Small intestine (tissue), 7 donors: ENCODE measurements at regions not wholly inside any gene's neighbourhood (a gene's known extent, or its start where the extent isn't known, plus 50 kb on each side); places are given as distances from the start of the nearest gene placed in this dataset.
"Not testable (repeated sequence)": the region's sequence is repeated elsewhere in the genome, so short reads cannot be mapped to it uniquely, and the experiment has no call there.

Source experiments
- DNase-seq, 2 donors: peaks; one replicate each; pipeline versions ENCODE4 v3.0.0 to v3.0.0-alpha.2; 2013
- FAIRE-seq: peaks from 2 replicates; lab custom pipeline; 2012; peaks lifted over from hg19 to GRCh38; lab: Jason Lieb, UNC
- H3K27ac ChIP-seq, 3 donors: one replicate each; pipeline ENCODE4 v1.5.1; 2013; ENCODE audit warnings: low read length in 2 of 3, mild to moderate bottlenecking in 2 of 3, control low read depth in 1 of 3, inconsistent platforms in 1 of 3, low read depth in 1 of 3, moderate library complexity in 1 of 3
- H3K27me3 ChIP-seq, 3 donors: one replicate each; pipeline ENCODE4 v1.6.1; 2013; ENCODE audit warnings: low read length in 3 of 3, inconsistent platforms in 1 of 3; ENCODE audit not compliant: control insufficient read depth in 3 of 3, insufficient read depth in 3 of 3
- H3K36me3 ChIP-seq, 3 donors: one replicate each; pipeline ENCODE4 v1.6.1; 2013; ENCODE audit warnings: low read length in 3 of 3, inconsistent platforms in 1 of 3, low read depth in 1 of 3, mild to moderate bottlenecking in 1 of 3, moderate library complexity in 1 of 3; ENCODE audit not compliant: control insufficient read depth in 3 of 3, insufficient read depth in 2 of 3
- H3K4me1 ChIP-seq, 3 donors: one replicate each; pipeline ENCODE4 v1.6.1; 2013; ENCODE audit warnings: low read length in 2 of 3, inconsistent platforms in 1 of 3, low read depth in 1 of 3, mild to moderate bottlenecking in 1 of 3, moderate library complexity in 1 of 3; ENCODE audit not compliant: control insufficient read depth in 3 of 3, insufficient read depth in 2 of 3
- H3K4me3 ChIP-seq, 3 donors: one replicate each; pipeline ENCODE4 v1.5.1; 2013; ENCODE audit warnings: low read length in 3 of 3, control low read depth in 1 of 3, inconsistent platforms in 1 of 3, low read depth in 1 of 3, mild to moderate bottlenecking in 1 of 3, moderate library complexity in 1 of 3
- H3K9me3 ChIP-seq, 2 donors: one replicate each; pipeline ENCODE4 v1.6.1; 2013; ENCODE audit warnings: low read depth in 1 of 2, low read length in 1 of 2; ENCODE audit not compliant: control insufficient read depth in 2 of 2, insufficient read depth in 1 of 2
- WGBS, 3 donors: extraction: QIAGEN DNeasy Blood & Tissue Kit; methylation state at CpG; one replicate each; pipeline ENCODE4 v1.1.7; 2013; 5-methylcytosine and 5-hydroxymethylcytosine counted together
- donor health status: healthy with polysubstance abuse.
- donor health status: control.
- donor health status: control.
- donor health status: Bipolar disorder and iron deficiency.
- donor health status: healthy.

DNA sequence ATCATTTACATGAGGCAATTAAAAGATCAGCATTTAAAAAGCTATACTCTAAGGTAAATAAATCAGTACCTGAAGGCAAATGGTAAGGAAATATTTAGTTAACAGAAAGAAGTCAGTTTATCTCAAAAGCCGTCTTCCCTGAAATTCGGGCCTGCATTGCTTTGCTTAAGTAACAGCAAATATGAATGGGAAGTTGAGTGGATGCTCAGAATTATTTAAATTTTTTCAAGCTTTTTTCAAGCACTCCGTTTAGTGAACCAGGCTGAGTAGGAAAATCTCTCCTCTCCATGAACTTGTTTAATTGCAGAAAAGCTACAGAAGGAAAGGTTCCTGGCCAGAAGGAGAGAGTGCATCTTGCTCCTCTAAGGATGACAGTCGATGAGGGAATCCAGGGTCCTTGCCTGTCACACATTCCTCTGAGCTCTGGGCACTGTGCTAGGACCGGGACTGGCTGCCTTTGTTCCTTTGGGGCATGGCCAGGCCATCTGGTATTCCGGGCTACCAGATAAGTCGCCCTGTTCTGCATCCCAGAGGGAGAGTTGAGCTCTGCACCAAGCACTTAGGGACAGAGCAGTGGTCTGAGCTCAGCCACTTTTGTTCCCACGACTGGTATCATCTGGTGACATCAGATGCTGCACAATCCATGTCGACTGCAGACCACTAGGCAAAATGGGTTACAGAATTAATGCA lies 77.6 kb downstream of the RIN2 start:
- WGBS, 3 donors = 70 to 82% (median 75%) methylated on average over 9 of the region's 9 CpGs
- H3K36me3 ChIP-seq = peaks cover 0 to 5% (median 0%) of the 10 kb centered on the region in 3 donors
- no peak for DNase-seq
- H3K4me1 ChIP-seq = peaks cover 0 to under 1% (median 0%) of the 10 kb centered on the region in 3 donors
- H3K4me3 ChIP-seq = no peak overlapping the region
- H3K9me3 ChIP-seq = no peaks in the 10 kb centered on the region
- H3K27ac ChIP-seq = no peak overlapping the region
- H3K27me3 ChIP-seq = no peaks in the 10 kb centered on the region
- FAIRE-seq = no peak

DNA sequence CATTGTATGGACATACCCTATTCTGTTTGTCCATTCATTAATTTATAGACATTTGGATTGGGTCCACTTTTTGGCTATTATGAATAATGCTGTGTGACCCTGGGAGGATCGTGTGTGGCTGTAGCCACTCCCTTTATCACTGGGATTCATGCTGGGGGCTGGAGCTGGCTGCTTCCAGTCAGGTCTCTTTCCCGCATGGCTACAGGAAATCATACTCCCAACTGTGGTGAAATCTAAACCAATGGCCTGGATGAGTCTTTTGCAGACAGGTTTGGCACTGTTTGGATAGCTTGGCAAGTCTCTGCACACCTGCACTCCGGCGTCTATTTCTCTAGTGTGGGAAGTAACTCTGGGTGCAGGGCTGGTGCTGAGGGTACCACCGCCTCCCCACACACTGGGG lies 80.4 kb downstream of the RIN2 start:
- Histone ChIP-seq H3K36me3 (peaks cover 0 to 2% (median 0%) of the 10 kb centered on the region in 3 donors), H3K4me3 (no peak overlapping the region), H3K27me3 (no peaks in the 10 kb centered on the region), H3K27ac (no peak overlapping the region), H3K9me3 (peaks cover 0 to 13% of the 10 kb centered on the region in 2 donors), H3K4me1 (no peaks in the 10 kb centered on the region)
- DNase-seq (no peak), FAIRE-seq (no peak)
- 87 to 92% (median 89%) methylated on average over 5 of the region's 5 CpGs for WGBS, 3 donors

DNA sequence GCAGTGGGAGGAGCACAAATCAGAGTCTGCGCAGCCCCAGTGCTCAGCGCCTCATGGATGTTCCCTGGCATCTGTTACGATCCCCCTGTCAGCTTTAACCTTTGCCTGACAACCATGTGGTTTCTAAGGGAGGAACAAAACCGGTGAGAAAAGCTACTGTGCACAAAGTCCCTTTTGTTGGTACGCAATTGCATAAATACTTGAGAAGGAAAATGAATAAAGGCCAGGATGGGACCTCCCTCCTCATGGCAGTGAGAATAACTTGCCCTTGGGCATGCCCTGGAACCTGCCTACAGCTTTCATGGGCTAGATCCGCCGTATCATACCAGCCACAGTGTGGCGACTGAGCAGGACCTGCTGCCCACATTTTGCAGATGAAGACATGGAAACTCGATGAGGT lies 81.0 kb downstream of the RIN2 start:
- DNase-seq (no peak), FAIRE-seq (no peak)
- Histone ChIP-seq H3K27ac (no peak overlapping the region), H3K36me3 (peaks cover 0 to 2% (median 0%) of the 10 kb centered on the region in 3 donors), H3K4me3 (no peak overlapping the region), H3K4me1 (no peaks in the 10 kb centered on the region), H3K27me3 (no peaks in the 10 kb centered on the region), H3K9me3 (peaks cover 0 to 13% of the 10 kb centered on the region in 2 donors)
- WGBS, 3 donors = 88 to 94% (median 93%) methylated on average over 9 of the region's 9 CpGs

DNA sequence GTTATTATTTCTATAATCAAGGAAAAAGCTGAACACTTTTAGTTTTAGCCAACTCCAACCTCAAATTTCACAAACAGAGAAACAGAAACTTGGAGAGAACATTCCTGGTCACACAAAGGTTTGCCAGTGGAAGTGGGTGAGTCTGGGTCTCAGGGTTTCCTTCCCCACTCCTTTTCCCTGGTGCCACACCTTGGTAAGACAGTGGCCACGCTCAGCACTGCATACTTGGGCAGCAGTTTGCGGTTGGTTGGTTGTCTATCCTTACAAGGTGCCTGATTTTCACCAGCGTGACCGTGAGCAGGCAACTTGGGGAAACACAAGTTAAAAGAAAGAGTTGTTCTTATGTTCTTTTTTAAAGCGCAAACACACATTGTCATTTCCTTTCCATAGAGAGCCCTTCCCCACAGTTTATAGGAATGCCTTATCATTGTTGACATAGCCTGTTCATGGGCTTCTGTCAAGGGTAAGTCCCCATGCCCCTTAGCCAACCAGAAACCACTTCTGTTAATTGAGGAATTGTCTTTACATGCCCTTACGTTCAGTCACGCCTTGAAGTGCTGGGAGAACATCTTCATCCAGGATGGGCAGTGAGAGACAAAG lies 82.2 kb downstream of the RIN2 start:
- 88 to 92% (median 90%) methylated on average over 7 of the region's 7 CpGs for WGBS, 3 donors
- Histone ChIP-seq H3K27me3 (no peaks in the 10 kb centered on the region), H3K4me1 (no peaks in the 10 kb centered on the region), H3K27ac (no peak overlapping the region), H3K4me3 (no peak overlapping the region), H3K36me3 (peaks cover 0 to 2% (median 0%) of the 10 kb centered on the region in 3 donors), H3K9me3 (peaks cover 0 to 13% of the 10 kb centered on the region in 2 donors)
- no peak for DNase-seq
- FAIRE-seq = no peak

DNA sequence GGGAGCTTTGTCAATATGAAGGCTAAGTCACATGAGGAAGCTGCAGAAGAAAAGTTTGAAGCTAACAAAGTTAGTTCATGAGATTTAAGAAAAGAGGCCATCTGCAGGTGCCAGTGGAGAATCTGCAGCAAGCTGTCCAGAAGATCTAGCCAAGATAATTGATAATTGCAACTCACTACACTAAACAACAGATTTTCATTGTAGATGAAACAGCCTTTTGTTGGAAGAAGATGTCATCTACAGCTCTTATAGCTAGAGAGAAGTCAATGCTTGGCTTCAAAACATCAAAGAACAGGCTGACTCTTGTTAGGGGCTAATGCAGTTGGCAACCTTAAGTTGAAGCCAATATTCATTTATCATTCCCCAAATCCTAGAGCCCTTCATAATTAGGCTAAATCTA lies 83.7 kb downstream of the RIN2 start:
- Histone ChIP-seq H3K4me3 (no peak overlapping the region), H3K4me1 (no peaks in the 10 kb centered on the region), H3K36me3 (no peaks in the 10 kb centered on the region), H3K27ac (no peak overlapping the region), H3K9me3 (peaks cover 0 to 13% of the 10 kb centered on the region in 2 donors), H3K27me3 (no peaks in the 10 kb centered on the region)
- DNase-seq = no peak
- FAIRE-seq = no peak

DNA sequence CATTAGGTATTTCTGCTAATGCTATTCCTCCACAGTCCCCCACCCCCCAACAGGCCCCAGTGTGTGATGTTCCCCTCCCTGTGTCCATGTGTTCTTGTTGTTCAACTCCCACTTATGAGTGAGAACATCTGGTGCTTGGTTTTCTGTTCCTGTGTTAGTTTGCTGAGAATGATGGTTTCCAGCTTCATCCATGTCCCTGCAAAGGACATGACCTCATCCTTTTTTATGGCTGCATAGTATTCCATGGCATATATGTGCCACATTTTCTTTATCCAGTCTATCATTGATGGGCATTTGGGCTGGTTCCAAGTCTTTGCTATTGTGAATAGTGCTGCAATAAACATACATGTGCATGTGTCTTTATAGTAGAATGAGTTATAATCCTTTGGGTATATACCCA lies 86.8 kb downstream of the RIN2 start:
- H3K4me3 ChIP-seq, DNase-seq, H3K27ac ChIP-seq, FAIRE-seq, H3K36me3 ChIP-seq, H3K27me3 ChIP-seq, H3K4me1 ChIP-seq: not testable (repeated sequence)
- peaks cover 0 to 13% of the 10 kb centered on the region in 2 donors for H3K9me3 ChIP-seq

DNA sequence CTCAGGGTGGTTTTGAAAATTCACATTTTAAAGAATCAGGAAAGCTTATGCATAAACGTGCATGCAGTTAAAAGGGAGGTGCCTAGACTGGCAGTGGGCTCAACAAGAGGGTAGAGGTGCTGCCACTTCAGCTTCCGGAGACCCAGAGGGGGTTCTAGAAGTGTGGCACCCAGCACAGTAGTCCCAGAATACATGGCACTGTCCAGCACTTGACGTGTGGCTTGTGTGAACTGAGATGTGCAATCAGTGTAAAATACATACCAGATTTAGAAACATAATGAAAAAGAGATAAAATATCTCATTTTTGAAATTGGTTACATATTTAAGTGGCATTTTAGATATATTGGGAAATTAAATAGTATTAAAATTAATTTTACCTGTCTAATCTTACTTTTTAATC lies 89.3 kb downstream of the RIN2 start:
- H3K27ac ChIP-seq = no peak overlapping the region
- no peaks in the 10 kb centered on the region for H3K36me3 ChIP-seq
- DNase-seq (no peak), FAIRE-seq (no peak)
- no peak overlapping the region for H3K4me3 ChIP-seq
- peaks cover 0 to 2% of the 10 kb centered on the region in 2 donors for H3K9me3 ChIP-seq
- WGBS, 3 donors = 79 to 86% (median 84%) methylated on average over 3 of the region's 3 CpGs
- H3K4me1 ChIP-seq = peaks cover 0 to 14% (median 3%) of the 10 kb centered on the region in 3 donors
- H3K27me3 ChIP-seq = no peaks in the 10 kb centered on the region

DNA sequence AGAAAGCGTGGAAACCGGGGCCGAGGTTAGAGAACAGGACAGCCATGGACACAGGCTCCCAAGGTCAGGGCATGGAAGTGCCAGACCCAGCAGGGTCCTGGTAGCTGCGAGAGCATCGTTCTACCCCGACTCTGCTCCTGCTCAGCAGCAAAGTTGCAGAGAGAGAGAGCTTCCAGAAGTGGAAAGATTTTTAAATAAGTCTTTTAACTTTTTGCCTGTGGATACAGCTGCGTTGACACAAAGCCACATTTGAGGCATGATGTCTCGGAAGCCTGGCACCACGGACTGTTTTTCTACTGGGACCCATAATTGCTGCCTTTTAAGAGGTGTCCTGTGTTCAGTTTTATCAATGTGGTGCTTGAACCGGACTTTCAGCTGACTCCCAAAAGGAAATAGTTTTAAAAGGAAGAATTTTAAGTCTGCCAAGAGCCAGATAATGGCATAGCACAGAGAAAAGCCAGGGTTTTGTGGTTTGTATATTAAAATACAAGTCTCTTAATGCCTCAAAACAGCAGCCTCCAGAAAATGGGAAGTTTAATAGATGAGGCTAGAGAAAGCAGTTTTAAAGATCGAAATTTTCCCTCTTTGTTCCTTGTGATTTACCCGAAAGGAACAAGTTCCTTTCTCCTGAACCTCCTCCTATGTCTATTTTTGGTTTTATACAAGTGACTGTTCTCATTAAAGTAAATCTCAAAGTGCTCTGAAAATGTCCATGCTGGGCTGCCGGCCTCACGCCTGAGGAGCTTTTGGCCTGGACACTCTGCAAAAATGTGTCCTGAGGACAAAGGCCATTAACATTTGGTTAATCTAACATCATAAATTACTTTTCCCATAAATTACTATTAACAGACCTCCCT lies 91.5 kb downstream of the RIN2 start:
- DNase-seq (no peak), FAIRE-seq (no peak)
- Histone ChIP-seq H3K9me3 (no peaks in the 10 kb centered on the region), H3K27me3 (no peaks in the 10 kb centered on the region), H3K4me3 (no peak overlapping the region), H3K4me1 (peaks cover 0 to 14% (median 3%) of the 10 kb centered on the region in 3 donors), H3K36me3 (no peaks in the 10 kb centered on the region), H3K27ac (peak overlapping the region in 1 of 3 donors; percentile 16)
- WGBS, 3 donors = 45 to 54% (median 48%) methylated on average over 14 of the region's 14 CpGs
